Mesendoderm (in vitro differentiated cells): ENCODE measurements at regions not wholly inside any gene's neighbourhood (a gene's known extent, or its start where the extent isn't known, plus 50 kb on each side); places are given as distances from the start of the nearest gene placed in this dataset.
"Not testable (repeated sequence)": the region's sequence is repeated elsewhere in the genome, so short reads cannot be mapped to it uniquely, and the experiment has no call there.

Source experiments
- DNase-seq: peaks from one replicate; pipeline ENCODE4 v3.0.0; 2013
- H2AK5ac ChIP-seq: 2 replicates; pipeline ENCODE4 v1.6.1; 2013; ENCODE audit warnings: low read length, inconsistent platforms
- H2BK120ac ChIP-seq: 2 replicates; pipeline ENCODE4 v1.6.1; 2013; ENCODE audit warnings: low read depth, mild to moderate bottlenecking, low read length, moderate library complexity, mixed read lengths
- H2BK15ac ChIP-seq: replicated peaks from 2 replicates; pipeline ENCODE4 v1.6.1; 2013; ENCODE audit warnings: low read depth, mild to moderate bottlenecking, moderate library complexity
- H2BK5ac ChIP-seq: 2 replicates; pipeline ENCODE4 v1.6.1; 2013; ENCODE audit warnings: low read length, inconsistent platforms
- H3K18ac ChIP-seq: 2 replicates; pipeline ENCODE4 v1.6.1; 2013; ENCODE audit warnings: mild to moderate bottlenecking, low read length, mixed read lengths
- H3K23ac ChIP-seq: one replicate; pipeline ENCODE4 v1.6.1; 2013; ENCODE audit warnings: low read length
- H3K27ac ChIP-seq: 2 replicates; pipeline ENCODE4 v1.5.1; 2013; ENCODE audit warnings: low read depth, mild to moderate bottlenecking, inconsistent platforms, low read length, moderate library complexity
- H3K27me3 ChIP-seq: 2 replicates; pipeline ENCODE4 v1.6.1; 2013; ENCODE audit warnings: low read length, control low read depth, mild to moderate bottlenecking, inconsistent platforms; ENCODE audit not compliant: insufficient read depth, poor library complexity
- H3K36me3 ChIP-seq: 2 replicates; pipeline ENCODE4 v1.6.1; 2013; ENCODE audit warnings: low read length, inconsistent platforms; ENCODE audit not compliant: control insufficient read depth, insufficient read depth
- H3K4ac ChIP-seq: one replicate; pipeline ENCODE4 v1.6.1; 2013; ENCODE audit warnings: low read depth, mild to moderate bottlenecking, low read length, moderate library complexity
- H3K4me1 ChIP-seq: 2 replicates; pipeline ENCODE4 v1.6.1; 2013; ENCODE audit warnings: low read depth, low read length, inconsistent platforms; ENCODE audit not compliant: control insufficient read depth
- H3K4me2 ChIP-seq: 2 replicates; pipeline ENCODE4 v1.6.1; 2013; ENCODE audit warnings: low read length
- H3K4me3 ChIP-seq: 2 replicates; pipeline ENCODE4 v1.5.1; 2013; ENCODE audit warnings: mild to moderate bottlenecking, low read length
- H3K56ac ChIP-seq: one replicate; pipeline ENCODE4 v1.6.1; 2013; ENCODE audit warnings: low read length
- H3K79me1 ChIP-seq: 2 replicates; pipeline ENCODE4 v1.6.1; 2013; ENCODE audit warnings: low read length, inconsistent platforms
- H3K79me2 ChIP-seq: 2 replicates; pipeline ENCODE4 v1.6.1; 2013; ENCODE audit warnings: mild to moderate bottlenecking, low read length; ENCODE audit not compliant: control insufficient read depth, insufficient read depth
- H3K9ac ChIP-seq: 2 replicates; pipeline ENCODE4 v1.6.1; 2013; ENCODE audit warnings: low read length, inconsistent platforms
- H4K5ac ChIP-seq: one replicate; pipeline ENCODE4 v1.6.1; 2013; ENCODE audit warnings: low read length
- H4K8ac ChIP-seq: one replicate; pipeline ENCODE4 v1.6.1; 2013; ENCODE audit warnings: low read depth, mild to moderate bottlenecking, control low read depth, low read length, moderate library complexity
- WGBS: extraction: QIAGEN DNeasy Blood & Tissue Kit; methylation state at CpG from one replicate; pipeline ENCODE4 v1.1.7; 2013; ENCODE audit warnings: low lambda C conversion rate, missing lambda C conversion rate; ENCODE audit not compliant: insufficient coverage; ENCODE audit errors: extremely low coverage; 5-methylcytosine and 5-hydroxymethylcytosine counted together

DNA sequence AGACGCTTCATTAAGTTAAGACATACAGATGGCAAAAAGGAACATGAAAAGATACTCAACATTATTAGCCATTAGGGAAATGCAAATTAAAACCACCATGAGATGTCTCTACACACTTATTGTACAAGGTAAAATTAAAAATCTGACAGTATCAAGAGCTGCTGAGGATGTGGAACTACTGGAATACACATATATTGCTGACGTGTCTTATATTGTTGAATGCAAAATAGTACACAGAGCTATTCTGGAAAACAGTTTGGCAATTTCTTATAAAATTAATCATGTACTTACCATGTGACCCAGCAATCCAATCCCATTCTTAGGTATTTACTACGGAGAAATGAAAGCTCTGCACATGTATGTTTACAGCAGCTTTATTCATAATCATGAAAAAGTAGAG is 742.5 kb downstream of the TBC1D22A start:
- no peak overlapping the region for H3K27ac ChIP-seq
- no peak overlapping the region for H3K18ac ChIP-seq
- H3K56ac ChIP-seq: no peak overlapping the region
- H3K36me3 ChIP-seq: no peaks in the 10 kb centered on the region
- H3K79me1 ChIP-seq: no peaks in the 10 kb centered on the region
- H2BK5ac ChIP-seq: no peak overlapping the region
- H3K9ac ChIP-seq: no peak overlapping the region
- no peak overlapping the region for H4K8ac ChIP-seq
- H3K79me2 ChIP-seq: no peaks in the 10 kb centered on the region
- H2BK15ac ChIP-seq: no peak overlapping the region
- H4K5ac ChIP-seq: no peak overlapping the region
- no peak for DNase-seq
- H3K27me3 ChIP-seq: no peaks in the 10 kb centered on the region
- no CpG with 5 or more reads among the region's 3 CpGs for WGBS
- no peak overlapping the region for H3K23ac ChIP-seq
- H2AK5ac ChIP-seq: no peak overlapping the region
- no peak overlapping the region for H3K4me3 ChIP-seq
- H3K4me1 ChIP-seq: no peaks in the 10 kb centered on the region
- H3K4me2 ChIP-seq: no peak overlapping the region
- no peak overlapping the region for H2BK120ac ChIP-seq
- H3K4ac ChIP-seq: no peak overlapping the region

DNA sequence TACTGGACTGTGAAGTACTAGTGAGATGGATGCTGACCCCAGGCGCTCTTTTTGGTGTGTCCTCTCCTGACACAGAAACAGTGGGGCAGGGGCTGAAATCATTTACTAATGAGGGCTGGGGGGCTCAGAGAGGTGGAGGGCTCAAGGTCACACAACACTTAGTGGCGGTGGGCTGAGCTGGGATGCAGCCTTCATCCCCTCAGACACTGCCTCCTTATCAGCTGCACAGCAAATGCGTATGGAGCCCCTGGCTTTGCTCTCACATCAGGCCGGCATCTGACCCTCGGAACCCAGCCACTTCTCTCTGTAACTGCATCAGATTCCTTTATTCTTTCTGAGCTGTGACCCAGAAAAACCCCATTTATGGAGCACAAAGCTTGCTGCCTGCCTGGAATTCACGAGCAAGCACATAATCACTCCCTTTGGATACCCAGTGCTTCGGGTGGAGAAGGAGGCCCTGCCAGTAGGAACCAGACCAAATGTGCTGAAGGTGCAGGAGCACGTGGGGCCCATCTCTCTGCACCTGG is 736.6 kb downstream of the TBC1D22A start:
- no peak overlapping the region for H2AK5ac ChIP-seq
- H2BK5ac ChIP-seq: no peak overlapping the region
- H3K9ac ChIP-seq: no peak overlapping the region
- H3K36me3 ChIP-seq: no peaks in the 10 kb centered on the region
- no peaks in the 10 kb centered on the region for H3K79me2 ChIP-seq
- no peak overlapping the region for H3K4me3 ChIP-seq
- H4K8ac ChIP-seq: no peak overlapping the region
- H3K79me1 ChIP-seq: no peaks in the 10 kb centered on the region
- no peaks in the 10 kb centered on the region for H3K27me3 ChIP-seq
- H3K27ac ChIP-seq: no peak overlapping the region
- no peak overlapping the region for H3K23ac ChIP-seq
- no peak overlapping the region for H4K5ac ChIP-seq
- H2BK15ac ChIP-seq: no peak overlapping the region
- no peak for DNase-seq
- no peak overlapping the region for H3K4ac ChIP-seq
- no peak overlapping the region for H3K4me2 ChIP-seq
- no peak overlapping the region for H3K56ac ChIP-seq
- WGBS: no CpG with 5 or more reads among the region's 8 CpGs
- no peaks in the 10 kb centered on the region for H3K4me1 ChIP-seq
- no peak overlapping the region for H3K18ac ChIP-seq
- H2BK120ac ChIP-seq: no peak overlapping the region

DNA sequence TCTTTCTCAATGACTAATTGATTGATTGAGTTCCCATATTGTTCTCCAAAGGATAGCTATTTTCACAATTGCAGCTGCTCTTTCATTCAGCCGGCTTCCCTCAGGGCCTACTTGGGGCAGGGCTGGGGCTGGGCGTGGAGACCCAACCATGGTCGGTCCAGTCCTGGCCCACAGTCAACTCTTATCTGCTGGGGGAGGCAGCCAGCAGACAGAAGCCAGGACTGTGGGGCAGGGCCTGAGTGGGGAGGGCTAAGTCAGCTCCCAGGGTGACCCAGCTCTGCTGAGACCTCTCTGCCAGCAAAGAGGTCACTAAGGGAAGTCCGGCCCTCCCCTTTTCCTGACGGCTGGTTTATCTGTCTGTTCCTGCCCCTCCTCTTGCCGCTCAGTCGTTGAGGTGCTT is 735.2 kb downstream of the TBC1D22A start:
- Histone ChIP-seq H3K23ac (no peak overlapping the region), H3K36me3 (no peaks in the 10 kb centered on the region), H3K79me1 (no peaks in the 10 kb centered on the region), H4K8ac (no peak overlapping the region), H3K79me2 (no peaks in the 10 kb centered on the region), H3K18ac (no peak overlapping the region), H2BK15ac (no peak overlapping the region), H3K56ac (no peak overlapping the region), H3K4me1 (no peaks in the 10 kb centered on the region), H3K27ac (no peak overlapping the region), H3K9ac (no peak overlapping the region), H3K4me3 (no peak overlapping the region), H2AK5ac (no peak overlapping the region), H3K27me3 (no peaks in the 10 kb centered on the region), H3K4ac (no peak overlapping the region), H2BK120ac (no peak overlapping the region), H3K4me2 (no peak overlapping the region), H4K5ac (no peak overlapping the region), H2BK5ac (no peak overlapping the region)
- DNase-seq: no peak
- no CpG with 5 or more reads among the region's 7 CpGs for WGBS

DNA sequence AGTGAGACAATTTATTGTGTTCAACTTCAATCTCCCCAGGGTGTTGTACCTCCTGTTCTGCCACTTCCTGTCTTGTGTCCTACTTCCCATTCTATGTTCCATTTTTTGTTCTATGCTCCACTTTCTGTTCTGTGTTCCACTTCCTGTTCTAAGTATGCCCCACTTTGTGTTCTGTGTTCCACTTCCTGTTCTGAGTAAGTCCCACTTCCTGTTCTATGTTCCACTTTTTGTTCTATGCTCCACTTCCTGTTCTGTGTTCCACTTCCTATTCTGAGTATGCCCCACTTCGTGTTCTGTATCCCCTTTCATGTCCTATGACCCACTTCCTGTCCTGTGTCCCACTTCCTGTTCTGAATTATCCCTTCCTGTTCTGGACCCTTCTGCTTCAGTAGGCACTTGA is 732.7 kb downstream of the TBC1D22A start:
- Histone ChIP-seq H2AK5ac (no peak overlapping the region), H3K27ac (no peak overlapping the region), H3K4me1 (no peaks in the 10 kb centered on the region), H3K4ac (no peak overlapping the region), H3K79me1 (no peaks in the 10 kb centered on the region), H3K9ac (no peak overlapping the region), H2BK120ac (no peak overlapping the region), H3K79me2 (no peaks in the 10 kb centered on the region), H3K23ac (no peak overlapping the region), H3K18ac (no peak overlapping the region), H2BK5ac (no peak overlapping the region), H2BK15ac (no peak overlapping the region), H4K8ac (no peak overlapping the region), H3K36me3 (no peaks in the 10 kb centered on the region), H4K5ac (no peak overlapping the region), H3K56ac (no peak overlapping the region), H3K4me3 (no peak overlapping the region), H3K27me3 (no peaks in the 10 kb centered on the region), H3K4me2 (no peak overlapping the region)
- DNase-seq: no peak
- WGBS: no CpG with 5 or more reads among the region's 1 CpG

GRCh38 chr22:47488131-47488530 is 725.7 kb downstream of the TBC1D22A start:
- no CpG with 5 or more reads among the region's 24 CpGs for WGBS
- not testable (repeated sequence) for H3K27ac ChIP-seq

DNA sequence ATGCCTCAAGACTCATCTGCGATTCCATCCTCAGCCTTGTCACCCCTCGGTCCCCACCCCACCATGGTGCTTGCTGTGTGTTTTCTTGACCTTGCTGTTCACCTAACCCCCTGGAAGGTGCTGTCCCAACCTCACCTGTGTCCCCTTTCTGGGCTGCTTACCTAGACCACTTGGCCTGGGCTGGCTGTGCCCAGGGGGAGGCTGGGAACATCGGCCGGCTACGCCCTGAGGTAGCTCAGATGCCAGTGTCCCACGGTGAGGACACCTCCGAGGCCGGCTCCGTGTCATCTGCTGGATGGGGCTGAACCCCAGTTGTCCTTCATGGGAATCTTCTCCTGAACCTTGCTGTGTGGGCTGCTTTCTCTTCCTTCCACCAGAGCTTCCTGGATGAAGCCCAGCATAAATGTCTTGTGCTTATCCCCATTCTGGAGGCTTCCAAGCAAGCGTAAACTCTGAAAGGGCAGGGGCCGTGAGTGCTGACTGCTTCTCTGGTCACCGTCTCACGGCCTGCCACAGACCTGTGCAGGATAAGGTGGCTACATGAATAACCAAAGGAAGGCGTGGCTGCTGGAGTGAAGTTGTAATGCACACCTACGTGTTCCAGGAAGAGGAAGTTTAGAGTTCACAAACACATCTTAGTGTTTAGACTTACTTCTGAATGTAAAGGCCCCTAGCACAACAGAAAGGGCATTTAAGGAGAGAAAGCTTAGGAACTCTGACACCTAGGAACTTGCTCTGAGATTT is 724.3 kb downstream of the TBC1D22A start:
- no peak overlapping the region for H2BK5ac ChIP-seq
- no peak overlapping the region for H3K23ac ChIP-seq
- H2BK120ac ChIP-seq: no peak overlapping the region
- no peak overlapping the region for H2BK15ac ChIP-seq
- no peak overlapping the region for H3K9ac ChIP-seq
- DNase-seq: no peak
- no peaks in the 10 kb centered on the region for H3K79me1 ChIP-seq
- H2AK5ac ChIP-seq: no peak overlapping the region
- no CpG with 5 or more reads among the region's 15 CpGs for WGBS
- H3K36me3 ChIP-seq: no peaks in the 10 kb centered on the region
- H3K4me2 ChIP-seq: no peak overlapping the region
- H3K79me2 ChIP-seq: no peaks in the 10 kb centered on the region
- no peak overlapping the region for H3K18ac ChIP-seq
- no peak overlapping the region for H4K8ac ChIP-seq
- no peak overlapping the region for H3K4ac ChIP-seq
- no peak overlapping the region for H3K56ac ChIP-seq
- no peak overlapping the region for H3K4me3 ChIP-seq
- H3K27ac ChIP-seq: no peak overlapping the region
- no peak overlapping the region for H4K5ac ChIP-seq
- no peaks in the 10 kb centered on the region for H3K27me3 ChIP-seq
- no peaks in the 10 kb centered on the region for H3K4me1 ChIP-seq

More at GRCh38 chr22:47488131-47488530, 725.7 kb downstream of the TBC1D22A start:
- H3K27me3 ChIP-seq, H3K23ac ChIP-seq, H4K5ac ChIP-seq, H3K79me1 ChIP-seq, H2AK5ac ChIP-seq, H3K4me2 ChIP-seq, H3K79me2 ChIP-seq, H3K9ac ChIP-seq, H3K4me1 ChIP-seq, H4K8ac ChIP-seq, H3K36me3 ChIP-seq, H3K4me3 ChIP-seq, H3K56ac ChIP-seq, H2BK15ac ChIP-seq, H2BK120ac ChIP-seq, H3K18ac ChIP-seq, H3K4ac ChIP-seq, H2BK5ac ChIP-seq, DNase-seq: not testable (repeated sequence)
